ENCODE measurements at regions not wholly inside any gene's neighbourhood (a gene's known extent, or its start where the extent isn't known, plus 50 kb on each side); places are given as distances from the start of the nearest gene placed in this dataset.

DNA sequence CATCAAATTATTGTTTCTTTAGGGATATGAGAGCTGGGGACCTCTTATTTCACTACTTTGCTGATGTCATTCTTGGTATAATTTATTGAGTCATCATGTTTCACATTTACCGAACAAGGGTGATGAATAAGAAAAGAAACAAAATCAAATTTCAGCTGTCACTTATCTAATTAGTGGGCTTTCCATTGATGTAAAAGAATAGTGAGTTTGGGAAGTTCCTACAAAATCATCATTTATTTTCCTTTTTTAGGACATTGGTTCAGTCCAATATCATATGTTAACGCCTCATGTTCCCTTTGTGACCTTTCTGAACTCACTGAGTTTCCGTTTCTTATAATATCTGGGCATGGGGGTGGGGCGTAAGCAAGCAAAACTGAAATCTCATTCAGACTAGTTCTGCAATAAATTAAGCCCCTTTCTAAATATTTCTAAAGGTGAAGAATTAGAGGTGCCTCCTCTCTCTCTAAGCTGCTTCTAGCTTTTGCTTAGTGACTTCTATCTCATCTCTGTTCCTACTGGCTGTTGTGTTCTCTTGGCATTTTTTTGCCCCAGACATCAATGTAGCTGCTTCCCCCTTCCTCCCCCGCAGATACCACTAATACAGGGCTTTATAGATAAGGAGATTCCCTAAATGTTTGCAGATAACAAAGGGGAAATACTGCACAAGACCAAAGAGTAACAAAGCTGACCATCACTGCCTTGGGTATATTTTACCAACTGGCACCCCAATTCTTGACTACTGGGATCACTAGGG, 238.0 kb upstream of the CTNNB1 start:
- Histone ChIP-seq H3K79me1 (ENCODE audit: insufficient read depth, low read depth, low read length, poor library complexity, severe bottlenecking) (no peaks in the 10 kb centered on the region), H2AFZ (ENCODE audit: low read length) (no peak overlapping the region), H4K20me1 (ENCODE audit: control insufficient read depth, insufficient read depth, insufficient read length) (no peaks in the 10 kb centered on the region), H3K56ac (ENCODE audit: insufficient read length, low read depth, low read length) (no peak overlapping the region), H4K5ac (ENCODE audit: insufficient read length, low read depth, low read length) (no peak overlapping the region), H3K27me3 (ENCODE audit: insufficient read depth, low read length) (no peaks in the 10 kb centered on the region), H3K4me2 (ENCODE audit: insufficient read depth, insufficient read length, low read length) (no peak overlapping the region), H3K23ac (ENCODE audit: insufficient read length, low read depth, low read length) (no peak overlapping the region), H3K14ac (ENCODE audit: insufficient read depth, low read length) (no peak overlapping the region), H3T11ph (ENCODE audit: low read length) (no peak overlapping the region), H2BK120ac (ENCODE audit: low read depth, low read length, poor library complexity, severe bottlenecking) (no peak overlapping the region), H3K4ac (ENCODE audit: low read depth, low read length) (no peak overlapping the region), H2BK12ac (ENCODE audit: insufficient read length, low read depth, low read length) (peak overlapping the region; percentile 79), H3K4me1 (ENCODE audit: insufficient read depth, low read length) (no peaks in the 10 kb centered on the region), H2AK5ac (ENCODE audit: insufficient read length, low read length) (no peak overlapping the region), H3K9ac (ENCODE audit: extremely low read depth, insufficient read length, low read length) (no peak overlapping the region), H3K9me3 (ENCODE audit: control insufficient read depth, low read depth, low read length) (no peaks in the 10 kb centered on the region), H3K27ac (ENCODE audit: insufficient read length, low read depth, low read length) (no peak overlapping the region), H3K23me2 (ENCODE audit: insufficient read length, low read depth, low read length, poor library complexity, severe bottlenecking) (no peaks in the 10 kb centered on the region), H2BK20ac (ENCODE audit: low read depth, low read length, poor library complexity, severe bottlenecking) (no peak overlapping the region), H2BK5ac (ENCODE audit: insufficient read length, low read length) (no peak overlapping the region), H4K91ac (ENCODE audit: insufficient read length, low read depth, low read length) (no peak overlapping the region), H3K18ac (ENCODE audit: insufficient read length, low read depth, low read length) (no peak overlapping the region), H2BK15ac (ENCODE audit: low read depth, low read length) (no peak overlapping the region; the same call in 1 of the 2 replicates), H3K79me2 (ENCODE audit: insufficient read depth, low read length) (no peaks in the 10 kb centered on the region), H4K8ac (replicated peaks; ENCODE audit: insufficient read length, low read depth, low read length) (no peak overlapping the region)
- peaks cover 14 to 17% of the 10 kb centered on the region in 2 experiments for H3K4me1 Mint-ChIP-seq
- WGBS (ENCODE audit: extremely low coverage, insufficient read length, low lambda C conversion rate) = no CpG with 5 or more reads among the region's 5 CpGs
- peaks cover 1% of the 10 kb centered on the region; the same call in 1 of the 2 replicates for H3K27me3 Mint-ChIP-seq (ENCODE audit: low read depth)
- H3K27ac Mint-ChIP-seq = no peak overlapping the region
- TF ChIP-seq, protein P1, sequence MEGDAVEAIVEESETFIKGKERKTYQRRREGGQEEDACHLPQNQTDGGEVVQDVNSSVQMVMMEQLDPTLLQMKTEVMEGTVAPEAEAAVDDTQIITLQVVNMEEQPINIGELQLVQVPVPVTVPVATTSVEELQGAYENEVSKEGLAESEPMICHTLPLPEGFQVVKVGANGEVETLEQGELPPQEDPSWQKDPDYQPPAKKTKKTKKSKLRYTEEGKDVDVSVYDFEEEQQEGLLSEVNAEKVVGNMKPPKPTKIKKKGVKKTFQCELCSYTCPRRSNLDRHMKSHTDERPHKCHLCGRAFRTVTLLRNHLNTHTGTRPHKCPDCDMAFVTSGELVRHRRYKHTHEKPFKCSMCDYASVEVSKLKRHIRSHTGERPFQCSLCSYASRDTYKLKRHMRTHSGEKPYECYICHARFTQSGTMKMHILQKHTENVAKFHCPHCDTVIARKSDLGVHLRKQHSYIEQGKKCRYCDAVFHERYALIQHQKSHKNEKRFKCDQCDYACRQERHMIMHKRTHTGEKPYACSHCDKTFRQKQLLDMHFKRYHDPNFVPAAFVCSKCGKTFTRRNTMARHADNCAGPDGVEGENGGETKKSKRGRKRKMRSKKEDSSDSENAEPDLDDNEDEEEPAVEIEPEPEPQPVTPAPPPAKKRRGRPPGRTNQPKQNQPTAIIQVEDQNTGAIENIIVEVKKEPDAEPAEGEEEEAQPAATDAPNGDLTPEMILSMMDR (conservative IDR thresholded peaks at IDR 0.05) = no peak
- peaks cover 14 to 22% (median 14%) of the 10 kb centered on the region in 3 experiments for H3K36me3 Mint-ChIP-seq (ENCODE audit: insufficient read depth in 1 of 3, low read depth in 3 of 3)
- H3K9me3 Mint-ChIP-seq = peaks cover 22 to 38% of the 10 kb centered on the region in 2 experiments
- no peak for DNase-seq
- H3K4me3 Mint-ChIP-seq = no peak overlapping the region

All from H9 (cell line).